ENCODE measurements at regions not wholly inside any gene's neighbourhood (a gene's known extent, or its start where the extent isn't known, plus 50 kb on each side); places are given as distances from the start of the nearest gene placed in this dataset.

DNA sequence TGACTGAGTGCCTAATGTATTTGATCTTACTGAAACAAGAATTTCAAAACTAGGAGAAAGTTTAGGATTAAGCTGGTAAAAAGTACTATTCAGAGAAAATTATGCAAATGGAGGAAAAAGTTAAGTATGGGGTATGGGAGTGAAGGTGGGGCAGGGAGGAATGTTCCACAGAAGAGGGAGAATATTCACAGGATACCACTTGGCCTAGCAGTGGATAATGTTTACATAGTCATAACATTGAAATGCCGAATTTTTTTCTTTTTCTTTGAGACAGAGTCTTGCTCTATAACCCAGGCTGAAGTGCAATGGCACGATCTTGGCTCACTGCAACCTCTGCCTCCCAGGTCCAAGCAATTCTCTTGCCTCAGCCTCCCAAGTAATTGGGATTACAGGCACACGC is 61.2 kb upstream of the LMNB1 start:
- no peak overlapping the region for H2AFZ ChIP-seq (ENCODE audit: low read length)
- DNase-seq (ENCODE audit: low read depth in 2 of 2): no peak
- H4K20me1 ChIP-seq (ENCODE audit: control insufficient read depth, extremely low read depth, insufficient read depth, low read length): no peaks in the 10 kb centered on the region
- no peak for TF ChIP-seq EZH2 (IDR thresholded peaks at IDR 0.05; ENCODE audit: low read length, missing control alignments)
- TF ChIP-seq CTCF (conservative IDR thresholded peaks at IDR 0.05 in 1 of 2, IDR thresholded peaks at IDR 0.05 in 1 of 2; ENCODE audit: low read depth in 1 of 2, low read length in 2 of 2): no peak
- H3K27me3 ChIP-seq (ENCODE audit: control insufficient read depth, insufficient read depth, low read length): no peaks in the 10 kb centered on the region
- no peaks in the 10 kb centered on the region for H3K79me2 ChIP-seq (ENCODE audit: control insufficient read depth, insufficient read depth, low read length)
- no peak overlapping the region for H3K4me3 ChIP-seq (replicated peaks in 1 of 4; ENCODE audit: control extremely low read depth in 1 of 4, insufficient read depth in 1 of 4, low read depth in 3 of 4, low read length in 4 of 4)
- no peak overlapping the region for H3K9ac ChIP-seq (ENCODE audit: insufficient read depth, low read length)
- no peaks in the 10 kb centered on the region for H3K4me1 ChIP-seq (ENCODE audit: control insufficient read depth, extremely low read depth, insufficient read depth, low read length)
- no peak overlapping the region for H3K4me2 ChIP-seq (ENCODE audit: extremely low read depth, insufficient read depth, low read length)
- H3K36me3 ChIP-seq (ENCODE audit: control insufficient read depth, insufficient read depth, low read length): no peaks in the 10 kb centered on the region
- H3K27ac ChIP-seq (ENCODE audit: insufficient read depth, low read length): no peak overlapping the region
- H3K9me3 ChIP-seq (ENCODE audit: control insufficient read depth, insufficient read depth, low read depth, low read length): no peaks in the 10 kb centered on the region

DNA sequence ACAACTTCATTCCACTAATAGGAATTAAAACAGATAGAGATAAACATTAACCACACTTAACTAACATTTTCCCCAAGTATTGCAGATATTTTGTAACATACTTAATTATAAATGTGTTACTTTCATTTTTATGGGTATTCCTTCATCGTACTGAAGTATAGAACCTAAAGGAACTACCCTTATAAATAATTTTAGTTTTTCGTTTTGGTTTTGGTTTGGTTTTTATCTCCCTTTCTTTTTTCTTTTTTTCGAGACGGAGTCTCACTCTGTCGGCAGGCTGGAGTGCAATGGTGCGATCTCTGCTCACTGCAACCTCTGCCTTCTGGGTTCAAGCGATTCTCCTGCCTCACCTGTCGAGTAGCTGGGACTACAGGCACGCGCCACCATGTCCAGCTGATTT is 60.1 kb upstream of the LMNB1 start:
- Histone ChIP-seq H3K36me3 (ENCODE audit: control insufficient read depth, insufficient read depth, low read length) (no peaks in the 10 kb centered on the region), H3K9ac (ENCODE audit: insufficient read depth, low read length) (no peak overlapping the region), H3K27ac (ENCODE audit: insufficient read depth, low read length) (no peak overlapping the region), H3K79me2 (ENCODE audit: control insufficient read depth, insufficient read depth, low read length) (no peaks in the 10 kb centered on the region), H3K9me3 (ENCODE audit: control insufficient read depth, insufficient read depth, low read depth, low read length) (no peaks in the 10 kb centered on the region), H4K20me1 (ENCODE audit: control insufficient read depth, extremely low read depth, insufficient read depth, low read length) (no peaks in the 10 kb centered on the region), H3K4me3 (replicated peaks in 1 of 4; ENCODE audit: control extremely low read depth in 1 of 4, insufficient read depth in 1 of 4, low read depth in 3 of 4, low read length in 4 of 4) (no peak overlapping the region), H3K4me1 (ENCODE audit: control insufficient read depth, extremely low read depth, insufficient read depth, low read length) (no peaks in the 10 kb centered on the region), H2AFZ (ENCODE audit: low read length) (no peak overlapping the region), H3K4me2 (ENCODE audit: extremely low read depth, insufficient read depth, low read length) (no peak overlapping the region), H3K27me3 (ENCODE audit: control insufficient read depth, insufficient read depth, low read length) (no peaks in the 10 kb centered on the region)
- no peak for DNase-seq (ENCODE audit: low read depth in 2 of 2)
- TF ChIP-seq EZH2 (IDR thresholded peaks at IDR 0.05; ENCODE audit: low read length, missing control alignments): no peak

- Histone ChIP-seq H3K27ac (ENCODE audit: insufficient read depth, low read length) (no peak overlapping the region), H3K4me1 (ENCODE audit: control insufficient read depth, extremely low read depth, insufficient read depth, low read length) (no peaks in the 10 kb centered on the region), H3K36me3 (ENCODE audit: control insufficient read depth, insufficient read depth, low read length) (no peaks in the 10 kb centered on the region), H3K9me3 (ENCODE audit: control insufficient read depth, insufficient read depth, low read depth, low read length) (no peaks in the 10 kb centered on the region), H4K20me1 (ENCODE audit: control insufficient read depth, extremely low read depth, insufficient read depth, low read length) (no peaks in the 10 kb centered on the region), H3K27me3 (ENCODE audit: control insufficient read depth, insufficient read depth, low read length) (no peaks in the 10 kb centered on the region), H2AFZ (ENCODE audit: low read length) (no peak overlapping the region), H3K4me3 (replicated peaks in 1 of 4; ENCODE audit: control extremely low read depth in 1 of 4, insufficient read depth in 1 of 4, low read depth in 3 of 4, low read length in 4 of 4) (no peak overlapping the region), H3K4me2 (ENCODE audit: extremely low read depth, insufficient read depth, low read length) (no peak overlapping the region), H3K9ac (ENCODE audit: insufficient read depth, low read length) (no peak overlapping the region), H3K79me2 (ENCODE audit: control insufficient read depth, insufficient read depth, low read length) (no peaks in the 10 kb centered on the region)
- TF ChIP-seq CTCF (conservative IDR thresholded peaks at IDR 0.05 in 1 of 2, IDR thresholded peaks at IDR 0.05 in 1 of 2; ENCODE audit: low read depth in 1 of 2, low read length in 2 of 2) (no peak), EZH2 (IDR thresholded peaks at IDR 0.05; ENCODE audit: low read length, missing control alignments) (no peak)
- no peak for DNase-seq (ENCODE audit: low read depth in 2 of 2)
These were observed 58.6 kb upstream of the LMNB1 start for GRCh38 chr5:126718236-126718868.

Data from fibroblast of lung (primary cell).